ENCODE measurements at regions not wholly inside any gene's neighbourhood (a gene's known extent, or its start where the extent isn't known, plus 50 kb on each side); places are given as distances from the start of the nearest gene placed in this dataset.

GRCh38 chr3:187931101-187931500 lies 185.8 kb upstream of the BCL6 start:
- TF ChIP-seq CTCF (IDR thresholded peaks at IDR 0.05 in 8 of 11, conservative IDR thresholded peaks at IDR 0.05 in 3 of 11) (no peak), POLR2A (IDR thresholded peaks at IDR 0.05) (no peak), POLR2AphosphoS5 (IDR thresholded peaks at IDR 0.05) (no peak)

Measured in spleen (tissue), 7 donors.